Superior temporal gyrus (tissue), 1 donor: ENCODE measurements at regions not wholly inside any gene's neighbourhood (a gene's known extent, or its start where the extent isn't known, plus 50 kb on each side); places are given as distances from the start of the nearest gene placed in this dataset.
"Not testable (repeated sequence)": the region's sequence is repeated elsewhere in the genome, so short reads cannot be mapped to it uniquely, and the experiment has no call there.

Experiments
- DNase-seq: peaks from one replicate; pipeline ENCODE4 v3.0.0-alpha.2; 2016; ENCODE audit errors: extremely low spot score

DNA sequence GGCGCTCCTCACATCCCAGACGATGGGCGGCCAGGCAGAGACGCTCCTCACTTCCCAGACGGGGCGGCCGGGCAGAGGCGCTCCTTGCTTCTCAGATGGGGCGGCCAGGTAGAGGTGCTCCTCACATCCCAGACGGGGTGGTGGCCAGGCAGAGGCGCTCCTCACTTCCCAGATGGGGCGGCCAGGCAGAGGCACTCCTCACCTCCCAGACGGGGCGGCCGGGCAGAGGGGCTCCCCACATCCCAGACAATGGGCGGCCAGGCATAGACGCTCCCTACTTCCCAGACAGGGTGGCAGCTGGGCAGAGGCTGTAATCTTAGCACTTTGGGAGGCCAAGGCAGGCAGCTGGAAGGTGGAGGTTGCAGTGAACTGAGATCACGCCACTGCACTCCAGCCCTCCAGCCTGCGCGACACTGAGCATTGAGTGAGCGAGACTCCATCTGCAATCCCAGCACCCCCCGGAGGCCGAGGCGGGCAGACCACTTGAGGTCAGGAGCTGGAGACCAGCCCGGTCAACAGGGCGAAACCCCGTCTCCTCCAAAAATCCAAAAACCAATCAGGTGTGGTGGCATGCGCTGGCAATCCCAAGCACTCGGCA is 833.7 kb upstream of the RAG2 start:
- DNase-seq, result not testable (repeated sequence)

- not testable (repeated sequence) for DNase-seq
Observed at GRCh38 chr11:37430966-37431632, 833.1 kb upstream of the RAG2 start.

GRCh38 chr11:37422511-37422910 is 824.5 kb upstream of the RAG2 start:
- DNase-seq, result no peak

DNA sequence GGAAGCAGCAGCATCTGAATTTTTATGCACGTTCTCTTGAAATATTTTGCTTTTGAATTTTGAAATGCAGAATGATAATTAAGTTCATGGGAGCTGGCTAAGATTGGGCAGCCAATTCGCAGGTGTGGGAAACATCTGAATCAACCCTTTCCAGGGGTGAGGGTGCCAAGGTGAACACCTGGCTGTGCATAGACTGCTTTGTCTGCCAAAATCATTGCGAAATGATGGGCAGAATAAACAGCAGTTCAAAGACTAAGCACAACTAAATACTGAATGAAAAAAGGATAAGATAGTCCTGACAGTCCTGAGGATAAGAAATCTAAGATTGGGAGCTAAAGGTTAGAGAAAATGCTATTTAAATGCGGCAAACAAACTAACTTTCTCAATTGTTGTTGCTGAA is 813.3 kb upstream of the RAG2 start:
- no peak for DNase-seq

GRCh38 chr11:37409124-37409523 is 811.1 kb upstream of the RAG2 start:
- no peak for DNase-seq

GRCh38 chr11:37407461-37407860 is 809.4 kb upstream of the RAG2 start:
- DNase-seq, result no peak

- DNase-seq, result no peak
Observed at GRCh38 chr11:37406651-37407050, 808.6 kb upstream of the RAG2 start.

GRCh38 chr11:37404231-37404630 is 806.2 kb upstream of the RAG2 start:
- DNase-seq, result no peak

DNA sequence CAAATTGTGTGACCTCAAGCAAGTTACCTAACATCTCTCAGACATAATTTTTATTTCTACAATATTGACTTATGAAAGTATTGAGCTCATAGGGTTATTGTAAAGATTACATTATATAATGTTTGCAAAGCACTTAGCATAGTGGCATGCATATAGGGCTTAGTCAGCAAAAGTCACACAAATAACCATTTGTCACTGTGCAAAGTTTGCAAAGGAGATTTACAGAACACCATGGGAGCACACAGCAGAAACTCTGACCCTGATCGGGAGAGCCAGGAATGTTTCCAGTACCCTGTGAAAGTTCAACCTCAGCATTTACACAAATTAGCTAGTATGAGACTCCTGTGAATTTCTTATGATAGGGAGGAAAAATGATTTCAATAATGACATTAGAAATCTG is 804.6 kb upstream of the RAG2 start:
- no peak for DNase-seq

DNA sequence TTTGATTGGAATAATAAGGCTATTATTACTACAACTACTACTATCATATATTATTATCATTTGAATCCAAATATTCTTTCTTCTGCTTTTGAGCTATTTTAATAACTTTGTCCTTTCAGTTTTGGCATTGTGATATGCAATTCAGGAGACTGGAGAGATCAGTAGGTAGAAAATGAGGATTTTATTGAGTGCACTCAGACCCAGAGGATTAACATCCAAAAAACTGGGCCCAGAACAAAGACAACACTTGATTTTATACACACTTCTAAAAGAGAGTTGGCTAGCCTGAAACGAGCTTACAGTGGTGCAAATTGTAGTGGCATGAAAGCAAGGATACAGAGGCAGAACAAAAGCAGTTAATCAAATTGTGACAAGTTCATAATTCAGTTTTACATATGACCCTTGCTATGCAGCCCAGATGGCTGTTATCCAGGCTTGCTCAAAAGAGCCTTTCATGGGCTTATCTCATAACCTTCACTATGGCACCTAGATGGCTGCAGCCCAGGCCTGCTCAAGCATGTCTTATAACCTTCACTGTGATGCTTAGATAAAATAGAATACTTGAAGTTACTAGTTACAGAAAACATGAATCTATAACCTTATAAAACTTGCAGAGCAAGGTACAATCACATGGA is 796.3 kb upstream of the RAG2 start:
- DNase-seq, result no peak

DNA sequence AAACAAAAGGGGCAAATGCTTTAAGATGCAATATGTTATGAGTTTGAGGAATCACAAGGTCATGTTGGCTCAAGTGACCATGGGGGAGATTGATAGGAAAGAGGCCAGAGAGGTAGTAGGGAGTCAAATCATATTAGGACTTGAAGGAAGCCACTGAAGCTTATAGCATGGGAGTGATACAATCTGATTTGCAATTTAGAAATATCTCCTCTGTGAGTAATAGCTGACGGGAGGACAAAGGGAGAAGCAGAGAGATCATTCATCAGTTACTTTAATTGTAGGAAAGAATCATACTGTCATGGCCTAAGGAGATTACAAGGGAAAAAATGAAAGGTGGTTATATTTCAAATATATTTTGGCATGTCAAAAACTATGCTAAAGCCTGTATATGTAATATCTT is 793.6 kb upstream of the RAG2 start:
- DNase-seq, result no peak

DNA sequence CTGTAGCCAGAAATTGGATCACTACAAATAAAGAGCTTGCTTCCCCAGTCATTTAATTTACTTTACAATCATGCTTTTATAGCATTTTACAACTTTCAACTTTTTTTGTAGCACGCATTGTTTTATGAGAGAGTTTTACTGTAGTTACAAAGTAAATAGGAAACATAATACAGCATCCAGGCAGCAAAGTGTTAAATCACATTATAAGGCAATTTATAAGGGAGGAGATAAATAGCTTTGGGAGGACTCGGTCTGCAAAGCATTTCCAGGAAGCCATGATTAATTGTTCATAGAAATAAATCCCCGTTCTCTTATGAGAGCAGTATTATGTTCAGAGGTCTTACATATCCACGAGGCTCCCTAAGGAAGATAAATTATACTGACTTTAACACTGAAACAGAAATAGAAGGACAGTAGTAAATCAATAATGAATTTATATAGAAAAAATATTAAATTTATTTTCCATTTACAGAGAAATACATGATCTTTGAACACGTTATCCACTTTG is 792.6 kb upstream of the RAG2 start:
- no peak for DNase-seq

GRCh38 chr11:37378958-37379357 is 780.9 kb upstream of the RAG2 start:
- DNase-seq, result no peak

DNA sequence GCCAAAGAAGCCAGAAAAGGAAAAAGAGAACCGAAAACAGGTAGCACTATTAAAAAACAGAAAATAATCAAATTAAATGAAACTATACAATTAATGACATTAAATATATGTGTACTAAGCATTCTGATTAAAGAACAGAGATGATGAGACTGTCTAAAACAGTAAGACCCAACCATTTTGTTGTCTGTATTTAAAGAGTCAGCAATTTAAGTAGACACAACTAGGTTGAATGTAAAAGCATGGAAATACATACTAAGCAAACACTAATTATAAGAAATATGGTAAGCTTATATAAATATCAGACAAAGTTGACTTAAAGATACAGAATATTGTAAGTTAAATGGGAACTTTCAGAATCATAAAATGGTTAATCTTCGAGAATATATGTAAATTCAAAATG is 774.6 kb upstream of the RAG2 start:
- DNase-seq, result no peak

- DNase-seq, result no peak
Observed at GRCh38 chr11:37371346-37371970, 773.4 kb upstream of the RAG2 start.

- no peak for DNase-seq
Observed at GRCh38 chr11:37370817-37371216, 772.8 kb upstream of the RAG2 start.

DNA sequence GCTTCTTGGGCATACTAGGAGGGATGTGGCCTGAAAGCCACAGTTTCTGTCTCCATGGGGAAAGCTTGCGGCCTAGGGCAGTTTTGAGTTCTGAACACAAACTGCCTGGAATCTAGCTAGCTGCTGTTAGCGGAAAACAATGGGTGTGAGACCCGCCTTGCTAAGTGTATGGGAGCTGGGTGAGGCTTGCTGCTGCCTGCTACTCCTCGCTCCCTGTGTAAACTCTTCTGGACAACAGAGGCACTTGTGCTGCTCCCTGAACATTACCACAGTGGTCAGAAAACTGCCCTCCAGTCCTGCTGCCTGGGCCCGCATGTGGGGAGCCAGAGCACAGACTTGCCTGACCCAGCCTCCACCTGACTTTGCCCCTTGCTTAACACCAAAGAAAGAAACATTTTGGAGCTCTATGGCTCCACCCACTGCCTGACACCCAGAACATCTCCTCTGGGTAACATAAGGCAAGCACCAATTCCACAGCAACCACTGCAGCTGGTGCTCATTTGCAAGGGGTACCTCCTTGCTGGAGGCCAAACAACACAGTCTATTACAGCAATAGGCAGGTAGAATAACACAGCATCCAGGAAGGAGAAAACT is 766.3 kb upstream of the RAG2 start:
- DNase-seq, result no peak

DNA sequence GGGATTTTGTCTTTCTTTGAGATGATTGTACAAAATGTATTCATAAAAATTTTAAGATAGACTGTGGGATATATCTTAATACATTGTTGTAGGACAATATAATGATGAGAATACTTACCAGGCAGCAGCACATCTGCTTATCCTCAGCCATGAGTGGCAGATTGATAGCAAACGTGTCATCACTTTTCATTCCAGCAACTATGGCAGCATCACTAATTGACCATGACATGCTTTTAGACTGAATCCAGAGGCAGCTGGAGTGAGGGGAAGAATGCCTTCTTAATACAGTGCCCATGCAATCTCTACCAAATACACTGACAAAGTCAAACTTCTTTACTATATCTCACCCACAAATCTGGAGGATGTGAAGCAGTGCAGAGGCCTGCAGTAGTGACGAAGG is 755.2 kb upstream of the RAG2 start:
- DNase-seq, result no peak

DNA sequence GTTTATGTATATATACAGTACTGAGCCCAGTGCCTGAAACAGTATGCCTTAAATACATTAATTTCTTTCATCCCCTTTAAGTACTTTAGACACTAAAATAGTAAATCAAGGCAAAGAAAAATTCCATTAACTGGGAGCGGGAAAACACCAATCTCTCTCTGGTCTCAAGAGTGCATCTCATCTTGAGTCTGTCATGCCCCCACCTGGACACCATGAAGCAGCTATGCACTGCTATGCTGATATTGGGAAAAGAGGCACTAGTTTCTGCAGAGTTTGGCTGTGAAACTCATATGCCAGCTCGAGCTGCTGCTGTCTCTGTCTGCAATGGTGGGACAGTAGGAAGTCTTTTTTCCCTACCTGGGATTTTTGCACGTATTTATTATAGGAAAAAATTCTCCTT is 754.4 kb upstream of the RAG2 start:
- DNase-seq, result no peak

DNA sequence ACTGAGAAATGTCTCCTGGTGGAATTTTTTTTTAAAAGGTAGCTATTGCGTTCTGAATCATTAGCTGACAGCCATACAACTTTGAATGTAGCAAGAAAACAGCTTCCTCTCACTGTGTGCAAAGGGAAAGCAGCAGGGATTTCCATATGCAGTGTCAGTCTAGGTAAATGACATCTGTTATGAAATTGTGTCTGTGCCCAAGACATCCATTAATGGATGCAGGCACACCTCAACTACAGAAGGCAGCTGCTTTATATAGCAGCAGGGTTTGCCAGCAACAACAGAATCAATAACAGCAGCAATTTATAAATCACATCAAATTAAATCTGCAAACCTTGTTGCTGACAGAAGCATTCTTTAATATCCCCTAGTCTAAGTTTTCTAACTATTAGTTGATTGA is 745.3 kb upstream of the RAG2 start:
- DNase-seq, result no peak

DNA sequence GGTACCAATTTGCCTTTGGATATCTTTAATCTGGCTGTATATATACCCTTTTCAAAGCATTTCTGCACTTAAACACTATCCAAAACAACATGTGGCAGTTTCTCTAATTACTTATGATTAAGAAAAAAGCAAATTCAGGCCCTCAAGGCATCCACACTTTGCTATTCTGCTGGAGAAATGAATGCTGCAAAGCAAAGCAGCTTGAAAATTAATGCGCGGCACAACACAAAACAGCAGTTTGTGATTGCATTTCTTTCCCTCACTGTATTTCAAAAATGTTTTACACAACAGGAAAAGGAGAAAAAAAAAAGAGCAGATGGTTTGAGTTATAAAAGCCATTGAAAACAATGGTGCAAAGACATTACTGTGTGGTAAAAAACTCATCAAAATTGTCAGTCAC is 738.4 kb upstream of the RAG2 start:
- no peak for DNase-seq

DNA sequence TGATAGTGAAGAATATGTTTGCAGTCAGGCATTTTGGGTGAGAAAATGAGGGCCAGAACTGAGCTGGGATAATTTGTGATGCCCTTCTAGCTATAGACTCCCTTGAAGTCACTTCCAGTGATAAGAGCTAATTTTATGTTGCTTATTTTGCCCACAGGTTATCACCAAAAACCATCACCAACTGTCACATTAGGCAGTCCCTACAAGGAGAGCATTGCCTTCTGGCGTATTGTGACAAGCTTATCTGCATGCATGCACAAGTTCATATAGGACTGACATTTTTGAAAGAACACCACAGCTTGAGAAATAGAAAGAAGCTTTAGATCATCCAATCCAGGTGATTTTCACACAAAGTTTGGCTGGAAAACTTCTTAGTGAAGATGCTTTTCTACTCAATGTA is 735.3 kb upstream of the RAG2 start:
- DNase-seq, result no peak
